Vagina (tissue), 2 donors: ENCODE measurements at regions not wholly inside any gene's neighbourhood (a gene's known extent, or its start where the extent isn't known, plus 50 kb on each side); places are given as distances from the start of the nearest gene placed in this dataset.

Experiments used
- DNase-seq, 2 donors: peaks; one replicate each; pipeline ENCODE4 v3.0.0-alpha.2; 2017; ENCODE audit errors: extremely low spot score in 2 of 2
- H3K27ac ChIP-seq: fragments of 200-600 bp; sonication (generic); one replicate; pipeline ENCODE4 v1.5.1; 2019
- H3K27me3 ChIP-seq: fragments of 200-600 bp; sonication (generic); one replicate; pipeline ENCODE4 v1.5.1; 2019
- H3K36me3 ChIP-seq, 2 donors: fragments of 200-600 bp; sonication (generic); one replicate each; pipeline ENCODE4 v1.5.1; 2017 to 2019
- H3K4me1 ChIP-seq: fragments of 200-600 bp; sonication (generic); one replicate; pipeline ENCODE4 v1.5.1; 2019
- H3K4me3 ChIP-seq, 2 donors: fragments of 200-600 bp; sonication (generic); 1 replicate in 1 of 2; 2 replicates in 1 of 2; pipeline ENCODE4 v1.5.1; 2016 to 2019
- H3K9me3 ChIP-seq: fragments of 200-600 bp; sonication (generic); one replicate; pipeline ENCODE4 v1.5.1; 2019
- CTCF ChIP-seq, 3 experiments: fragments of 450-650 bp in 2 of 3; fragments of 200-600 bp in 1 of 3; sonication (generic) in 1 of 3; IDR thresholded peaks; one replicate each; pipeline ENCODE4 v1.5.1; 2017 to 2019; ENCODE audit warnings: antibody characterized with exemption in 3 of 3, mild to moderate bottlenecking in 2 of 3, moderate library complexity in 2 of 3
- POLR2A ChIP-seq, 2 donors: fragments of 450-650 bp; IDR thresholded peaks; one replicate each; pipeline ENCODE4 v1.6.1; 2017; ENCODE audit warnings: antibody characterized with exemption in 2 of 2, mild to moderate bottlenecking in 2 of 2, moderate library complexity in 2 of 2
- POLR2AphosphoS5 ChIP-seq, 2 donors: sonication (generic); formaldehyde crosslinking; IDR thresholded peaks; one replicate each; pipeline ENCODE4 v1.9.0; 2017; ENCODE audit warnings: antibody characterized with exemption in 2 of 2, mild to moderate bottlenecking in 2 of 2, low read depth in 1 of 2; ENCODE audit not compliant: insufficient read depth in 1 of 2
- intact Hi-C: fragments of 100-400 bp; cut with DNase I; formaldehyde crosslinking; loops from one replicate; pipeline ENCODE4 v1.15.1; 2023

GRCh38 chr1:170339534-170339933 is 192.4 kb upstream of the GORAB start:
- Histone ChIP-seq H3K9me3 (no peaks in the 10 kb centered on the region), H3K36me3 (no peaks in the 10 kb centered on the region), H3K27ac (no peak overlapping the region), H3K27me3 (no peaks in the 10 kb centered on the region), H3K4me1 (no peaks in the 10 kb centered on the region), H3K4me3 (no peak overlapping the region)
- no peak for TF ChIP-seq POLR2A (IDR thresholded peaks at IDR 0.05)
- no peak for TF ChIP-seq CTCF (IDR thresholded peaks at IDR 0.05)
- TF ChIP-seq POLR2AphosphoS5 (IDR thresholded peaks at IDR 0.05; ENCODE audit: insufficient read depth in 1 of 2, low read depth in 1 of 2), result no peak
- no peak for DNase-seq
- intact Hi-C loops, result no loop called here

DNA sequence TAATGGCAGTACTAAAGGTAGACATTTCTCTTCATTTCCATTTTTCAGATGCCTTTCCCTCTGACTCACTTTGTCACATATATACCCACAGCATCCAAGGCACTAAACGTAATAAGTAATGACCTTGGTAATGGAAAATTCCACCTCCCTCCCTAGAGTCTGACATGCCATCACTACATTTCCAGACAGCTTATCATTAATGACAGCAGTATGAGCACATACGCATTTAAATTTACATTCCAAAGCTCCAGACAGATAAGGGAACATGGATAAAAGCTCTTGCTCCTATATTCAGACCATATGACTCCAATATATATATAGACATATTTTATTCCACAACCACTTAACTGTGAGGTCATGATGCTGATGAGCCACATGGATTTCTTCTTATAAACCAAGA is 191.7 kb upstream of the GORAB start:
- intact Hi-C loops, result no loop called here
- H3K27me3 ChIP-seq, result no peaks in the 10 kb centered on the region
- no peak for DNase-seq
- no peak overlapping the region for H3K27ac ChIP-seq
- TF ChIP-seq POLR2AphosphoS5 (IDR thresholded peaks at IDR 0.05; ENCODE audit: insufficient read depth in 1 of 2, low read depth in 1 of 2), result no peak
- TF ChIP-seq POLR2A (IDR thresholded peaks at IDR 0.05), result no peak
- TF ChIP-seq CTCF (IDR thresholded peaks at IDR 0.05), result no peak
- no peaks in the 10 kb centered on the region for H3K36me3 ChIP-seq
- H3K4me3 ChIP-seq, result no peak overlapping the region
- no peaks in the 10 kb centered on the region for H3K9me3 ChIP-seq
- H3K4me1 ChIP-seq, result no peaks in the 10 kb centered on the region

- H3K9me3 ChIP-seq, result no peaks in the 10 kb centered on the region
- no peak for DNase-seq
- H3K27ac ChIP-seq, result no peak overlapping the region
- TF ChIP-seq POLR2AphosphoS5 (IDR thresholded peaks at IDR 0.05; ENCODE audit: insufficient read depth in 1 of 2, low read depth in 1 of 2) (no peak), POLR2A (IDR thresholded peaks at IDR 0.05) (no peak), CTCF (IDR thresholded peaks at IDR 0.05) (no peak)
- intact Hi-C loops, result no loop called here
- H3K4me1 ChIP-seq, result no peaks in the 10 kb centered on the region
- H3K36me3 ChIP-seq, result no peaks in the 10 kb centered on the region
- no peak overlapping the region for H3K4me3 ChIP-seq
- no peaks in the 10 kb centered on the region for H3K27me3 ChIP-seq
These were observed 180.5 kb upstream of the GORAB start for GRCh38 chr1:170351366-170351946.

DNA sequence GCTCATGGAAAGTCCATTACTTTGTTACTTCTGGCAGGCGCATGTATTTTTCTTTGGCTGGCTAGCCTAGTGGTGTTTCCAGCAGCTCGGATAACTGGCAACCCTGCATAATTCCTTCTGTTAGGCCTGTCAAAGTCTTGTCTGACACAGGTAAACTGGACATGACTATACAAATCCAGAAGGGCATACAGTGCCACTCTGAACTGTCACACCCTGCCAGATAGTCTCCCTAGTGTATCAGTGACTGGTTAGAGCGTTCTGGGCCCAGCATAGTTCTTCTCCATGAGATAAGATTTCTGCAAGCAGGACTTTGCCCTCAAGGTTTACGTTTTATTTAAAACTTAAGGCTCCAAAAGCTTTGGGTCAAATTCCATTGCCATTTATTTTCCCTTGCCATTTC is 177.7 kb upstream of the GORAB start:
- no peak for DNase-seq
- intact Hi-C loops, result no loop called here
- Histone ChIP-seq H3K9me3 (no peaks in the 10 kb centered on the region), H3K4me1 (no peaks in the 10 kb centered on the region), H3K36me3 (no peaks in the 10 kb centered on the region), H3K4me3 (no peak overlapping the region), H3K27me3 (no peaks in the 10 kb centered on the region), H3K27ac (no peak overlapping the region)
- TF ChIP-seq POLR2AphosphoS5 (IDR thresholded peaks at IDR 0.05; ENCODE audit: insufficient read depth in 1 of 2, low read depth in 1 of 2) (no peak), POLR2A (IDR thresholded peaks at IDR 0.05) (no peak), CTCF (IDR thresholded peaks at IDR 0.05) (no peak)

DNA sequence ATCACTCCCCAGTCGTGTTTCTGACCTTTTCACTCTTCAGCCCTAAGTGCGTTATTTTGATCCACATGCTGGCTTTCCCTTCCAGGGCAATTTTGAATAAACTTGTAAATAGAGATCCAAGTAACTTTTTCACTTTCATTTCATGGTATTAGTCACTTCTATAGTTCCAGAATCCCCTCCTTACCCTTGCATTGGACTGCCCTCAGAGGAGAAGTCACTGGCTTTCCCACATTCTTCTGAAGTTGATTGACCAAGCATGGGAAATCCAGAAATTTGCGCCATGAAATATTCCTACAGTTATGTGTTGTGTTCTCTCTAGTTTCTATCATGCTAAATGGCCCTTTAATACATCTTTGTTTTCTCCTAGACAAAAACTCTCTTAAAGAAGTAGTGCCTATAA is 177.3 kb upstream of the GORAB start:
- H3K27ac ChIP-seq, result no peak overlapping the region
- DNase-seq, result no peak
- no peaks in the 10 kb centered on the region for H3K27me3 ChIP-seq
- TF ChIP-seq CTCF (IDR thresholded peaks at IDR 0.05) (no peak), POLR2AphosphoS5 (IDR thresholded peaks at IDR 0.05; ENCODE audit: insufficient read depth in 1 of 2, low read depth in 1 of 2) (no peak), POLR2A (IDR thresholded peaks at IDR 0.05) (no peak)
- intact Hi-C loops, result no loop called here
- no peaks in the 10 kb centered on the region for H3K9me3 ChIP-seq
- H3K4me1 ChIP-seq, result no peaks in the 10 kb centered on the region
- H3K4me3 ChIP-seq, result no peak overlapping the region
- no peaks in the 10 kb centered on the region for H3K36me3 ChIP-seq
